GM23338 (cell line): ENCODE measurements at regions not wholly inside any gene's neighbourhood (a gene's known extent, or its start where the extent isn't known, plus 50 kb on each side); places are given as distances from the start of the nearest gene placed in this dataset.

ENCODE experiments used
- ATAC-seq: fragments of 200-7000 bp; cut with Tn5 transposase; 3 replicates; pipeline ENCODE4 v1.9.1; 2020
- DNase-seq: peaks from one replicate; pipeline ENCODE4 v3.0.0-alpha.2; 2015; ENCODE audit warnings: low spot score
- H2AFZ ChIP-seq: fragments of 200-600 bp; sonication (generic); 2 replicates; pipeline ENCODE4 v1.8.0; 2016; ENCODE audit warnings: antibody characterized with exemption, mild to moderate bottlenecking, moderate library complexity
- H3F3A ChIP-seq: fragments of 200-600 bp; sonication (generic); replicated peaks from 2 replicates; pipeline ENCODE4 v1.8.0; 2017; ENCODE audit warnings: antibody characterized with exemption, mixed run types, low read depth
- H3K27ac ChIP-seq: fragments of 200-600 bp; sonication (generic); 2 replicates; pipeline ENCODE4 v1.6.1; 2016; ENCODE audit warnings: low read depth
- H3K27me3 ChIP-seq: fragments of 200-600 bp; sonication (generic); 2 replicates; pipeline ENCODE4 v1.8.0; 2016; ENCODE audit warnings: mild to moderate bottlenecking, mixed run types, moderate library complexity; ENCODE audit not compliant: insufficient read depth
- H3K36me3 ChIP-seq: fragments of 200-600 bp; sonication (generic); 2 replicates; pipeline ENCODE4 v1.8.0; 2016; ENCODE audit warnings: mild to moderate bottlenecking; ENCODE audit not compliant: insufficient read depth
- H3K4me1 ChIP-seq: fragments of 200-600 bp; sonication (generic); 2 replicates; pipeline ENCODE4 v1.8.0; 2016; ENCODE audit warnings: mild to moderate bottlenecking, moderate library complexity; ENCODE audit not compliant: insufficient read depth
- H3K4me2 ChIP-seq: fragments of 200-600 bp; sonication (generic); 2 replicates; pipeline ENCODE4 v1.7.1; 2017; ENCODE audit warnings: mixed run types
- H3K4me3 ChIP-seq: fragments of 200-600 bp; sonication (generic); 2 replicates; pipeline ENCODE4 v1.6.1; 2016; ENCODE audit warnings: mixed run types
- H3K79me2 ChIP-seq: fragments of 200-600 bp; sonication (generic); replicated peaks from 2 replicates; pipeline ENCODE4 v1.8.0; 2017; ENCODE audit warnings: mild to moderate bottlenecking; ENCODE audit not compliant: insufficient read depth
- H3K9me2 ChIP-seq: fragments of 200-600 bp; sonication (generic); 2 replicates; pipeline ENCODE4 v1.8.0; 2017; ENCODE audit not compliant: insufficient read depth
- H4K20me1 ChIP-seq: fragments of 200-600 bp; sonication (generic); replicated peaks from 2 replicates; pipeline ENCODE4 v1.8.0; 2017; ENCODE audit warnings: mild to moderate bottlenecking; ENCODE audit not compliant: insufficient read depth
- H3K27ac Mint-ChIP-seq: 2 replicates; pipeline ENCODE4 v1.8.0; 2020; ENCODE audit warnings: inconsistent platforms, mild to moderate bottlenecking, moderate library complexity, mixed read lengths
- H3K27me3 Mint-ChIP-seq: 3 replicates; pipeline ENCODE4 v1.8.0; 2022; ENCODE audit warnings: low read depth, mild to moderate bottlenecking, moderate library complexity, mixed read lengths, inconsistent platforms; ENCODE audit not compliant: insufficient read depth, poor library complexity
- H3K36me3 Mint-ChIP-seq: 3 replicates; pipeline ENCODE4 v1.8.0; 2021; ENCODE audit warnings: low read depth, mild to moderate bottlenecking, inconsistent platforms, moderate library complexity, mixed read lengths
- H3K4me1 Mint-ChIP-seq: 3 replicates; pipeline ENCODE4 v1.8.0; 2020; ENCODE audit warnings: mild to moderate bottlenecking, inconsistent platforms, mixed read lengths
- H3K4me3 Mint-ChIP-seq: 3 replicates; pipeline ENCODE4 v1.8.0; 2021; ENCODE audit warnings: moderate library complexity, mild to moderate bottlenecking, inconsistent platforms, mixed read lengths
- H3K9me3 Mint-ChIP-seq: 3 replicates; pipeline ENCODE4 v1.8.0; 2020; ENCODE audit warnings: moderate library complexity, mild to moderate bottlenecking, inconsistent platforms, mixed read lengths
- CREB1 ChIP-seq: fragments of 250-450 bp; sonication (Bioruptor Pico); IDR thresholded peaks from 2 replicates; pipeline ENCODE4 v1.5.0; 2020; ENCODE audit warnings: low read depth, mild to moderate bottlenecking, moderate library complexity
- EZH2 ChIP-seq: fragments of 200-600 bp; sonication (generic); IDR thresholded peaks from one replicate; pipeline ENCODE4 v1.8.0; 2017; ENCODE audit warnings: antibody characterized with exemption, mild to moderate bottlenecking, low read depth; ENCODE audit not compliant: unreplicated experiment
- EZH2phosphoT487 ChIP-seq: fragments of 200-600 bp; sonication (generic); IDR thresholded peaks from one replicate; pipeline ENCODE4 v1.8.1; 2018; ENCODE audit warnings: antibody characterized with exemption; ENCODE audit not compliant: unreplicated experiment
- JUNB ChIP-seq: IDR thresholded peaks from one replicate; pipeline ENCODE4 v1.6.1; 2016; ENCODE audit warnings: antibody characterized with exemption; ENCODE audit not compliant: unreplicated experiment
- TF ChIP-seq, protein P1 (sequence below): fragments of 250-450 bp; sonication (Bioruptor Pico); IDR thresholded peaks from 2 replicates; pipeline ENCODE4 v1.5.0; 2020; ENCODE audit warnings: mild to moderate bottlenecking, moderate library complexity

DNA sequence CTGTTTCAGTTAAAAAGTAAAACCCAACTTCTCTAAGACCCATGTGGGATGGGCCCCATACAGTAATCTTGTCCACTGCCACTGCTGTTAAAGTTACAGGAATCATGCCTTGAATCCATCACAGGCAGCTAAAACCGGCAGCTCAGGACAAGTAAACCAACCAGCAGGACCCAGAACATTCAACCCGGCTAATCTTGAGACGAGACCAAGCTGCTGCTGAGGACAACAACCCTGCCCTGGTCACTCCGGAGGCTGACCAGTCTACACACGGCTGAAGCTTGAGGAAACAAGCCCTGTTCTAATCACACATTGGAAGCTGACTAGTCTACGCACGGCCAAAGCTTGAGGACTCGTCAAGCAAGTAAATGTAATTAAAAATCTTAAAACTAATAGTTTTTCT is 105.2 kb upstream of the ZNF492 start (continued):
- TF ChIP-seq, protein P1, sequence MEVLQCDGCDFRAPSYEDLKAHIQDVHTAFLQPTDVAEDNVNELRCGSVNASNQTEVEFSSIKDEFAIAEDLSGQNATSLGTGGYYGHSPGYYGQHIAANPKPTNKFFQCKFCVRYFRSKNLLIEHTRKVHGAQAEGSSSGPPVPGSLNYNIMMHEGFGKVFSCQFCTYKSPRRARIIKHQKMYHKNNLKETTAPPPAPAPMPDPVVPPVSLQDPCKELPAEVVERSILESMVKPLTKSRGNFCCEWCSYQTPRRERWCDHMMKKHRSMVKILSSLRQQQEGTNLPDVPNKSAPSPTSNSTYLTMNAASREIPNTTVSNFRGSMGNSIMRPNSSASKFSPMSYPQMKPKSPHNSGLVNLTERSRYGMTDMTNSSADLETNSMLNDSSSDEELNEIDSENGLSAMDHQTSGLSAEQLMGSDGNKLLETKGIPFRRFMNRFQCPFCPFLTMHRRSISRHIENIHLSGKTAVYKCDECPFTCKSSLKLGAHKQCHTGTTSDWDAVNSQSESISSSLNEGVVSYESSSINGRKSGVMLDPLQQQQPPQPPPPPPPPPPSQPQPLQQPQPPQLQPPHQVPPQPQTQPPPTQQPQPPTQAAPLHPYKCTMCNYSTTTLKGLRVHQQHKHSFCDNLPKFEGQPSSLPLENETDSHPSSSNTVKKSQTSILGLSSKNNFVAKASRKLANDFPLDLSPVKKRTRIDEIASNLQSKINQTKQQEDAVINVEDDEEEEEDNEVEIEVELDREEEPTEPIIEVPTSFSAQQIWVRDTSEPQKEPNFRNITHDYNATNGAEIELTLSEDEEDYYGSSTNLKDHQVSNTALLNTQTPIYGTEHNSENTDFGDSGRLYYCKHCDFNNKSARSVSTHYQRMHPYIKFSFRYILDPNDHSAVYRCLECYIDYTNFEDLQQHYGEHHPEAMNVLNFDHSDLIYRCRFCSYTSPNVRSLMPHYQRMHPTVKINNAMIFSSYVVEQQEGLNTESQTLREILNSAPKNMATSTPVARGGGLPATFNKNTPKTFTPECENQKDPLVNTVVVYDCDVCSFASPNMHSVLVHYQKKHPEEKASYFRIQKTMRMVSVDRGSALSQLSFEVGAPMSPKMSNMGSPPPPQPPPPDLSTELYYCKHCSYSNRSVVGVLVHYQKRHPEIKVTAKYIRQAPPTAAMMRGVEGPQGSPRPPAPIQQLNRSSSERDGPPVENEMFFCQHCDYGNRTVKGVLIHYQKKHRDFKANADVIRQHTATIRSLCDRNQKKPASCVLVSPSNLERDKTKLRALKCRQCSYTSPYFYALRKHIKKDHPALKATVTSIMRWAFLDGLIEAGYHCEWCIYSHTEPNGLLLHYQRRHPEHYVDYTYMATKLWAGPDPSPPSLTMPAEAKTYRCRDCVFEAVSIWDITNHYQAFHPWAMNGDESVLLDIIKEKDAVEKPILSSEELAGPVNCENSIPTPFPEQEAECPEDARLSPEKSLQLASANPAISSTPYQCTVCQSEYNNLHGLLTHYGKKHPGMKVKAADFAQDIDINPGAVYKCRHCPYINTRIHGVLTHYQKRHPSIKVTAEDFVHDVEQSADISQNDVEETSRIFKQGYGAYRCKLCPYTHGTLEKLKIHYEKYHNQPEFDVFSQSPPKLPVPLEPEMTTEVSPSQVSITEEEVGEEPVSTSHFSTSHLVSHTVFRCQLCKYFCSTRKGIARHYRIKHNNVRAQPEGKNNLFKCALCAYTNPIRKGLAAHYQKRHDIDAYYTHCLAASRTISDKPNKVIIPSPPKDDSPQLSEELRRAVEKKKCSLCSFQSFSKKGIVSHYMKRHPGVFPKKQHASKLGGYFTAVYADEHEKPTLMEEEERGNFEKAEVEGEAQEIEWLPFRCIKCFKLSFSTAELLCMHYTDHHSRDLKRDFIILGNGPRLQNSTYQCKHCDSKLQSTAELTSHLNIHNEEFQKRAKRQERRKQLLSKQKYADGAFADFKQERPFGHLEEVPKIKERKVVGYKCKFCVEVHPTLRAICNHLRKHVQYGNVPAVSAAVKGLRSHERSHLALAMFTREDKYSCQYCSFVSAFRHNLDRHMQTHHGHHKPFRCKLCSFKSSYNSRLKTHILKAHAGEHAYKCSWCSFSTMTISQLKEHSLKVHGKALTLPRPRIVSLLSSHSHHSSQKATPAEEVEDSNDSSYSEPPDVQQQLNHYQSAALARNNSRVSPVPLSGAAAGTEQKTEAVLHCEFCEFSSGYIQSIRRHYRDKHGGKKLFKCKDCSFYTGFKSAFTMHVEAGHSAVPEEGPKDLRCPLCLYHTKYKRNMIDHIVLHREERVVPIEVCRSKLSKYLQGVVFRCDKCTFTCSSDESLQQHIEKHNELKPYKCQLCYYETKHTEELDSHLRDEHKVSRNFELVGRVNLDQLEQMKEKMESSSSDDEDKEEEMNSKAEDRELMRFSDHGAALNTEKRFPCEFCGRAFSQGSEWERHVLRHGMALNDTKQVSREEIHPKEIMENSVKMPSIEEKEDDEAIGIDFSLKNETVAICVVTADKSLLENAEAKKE (CRISPR knock-in tag) = no peak
- TF ChIP-seq CREB1 (CRISPR knock-in tag) (no peak), JUNB (no peak)

DNA sequence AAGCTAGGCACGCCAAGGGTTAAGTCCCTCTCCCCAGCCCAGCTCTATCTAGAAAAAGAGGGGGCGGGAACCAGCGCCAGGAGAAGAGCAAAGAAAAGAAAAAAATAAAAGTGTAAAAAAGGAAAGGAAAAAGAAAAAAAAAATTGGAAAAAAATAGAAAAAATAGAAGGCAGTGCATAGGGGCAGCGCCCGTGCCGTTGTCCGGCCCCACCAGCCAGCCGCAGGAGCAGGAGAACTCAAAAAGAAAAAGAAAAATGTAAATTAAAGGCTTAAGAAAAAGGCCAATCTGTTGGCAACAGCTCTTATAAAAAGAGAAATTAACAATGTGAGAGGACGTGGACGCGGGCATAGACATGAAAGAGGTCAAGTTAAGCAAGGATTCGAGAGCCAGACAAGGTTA is 105.4 kb upstream of the ZNF98 start:
- Mint-ChIP-seq H3K4me3 (no peak overlapping the region), H3K9me3 (peaks cover 98% of the 10 kb centered on the region), H3K4me1 (no peaks in the 10 kb centered on the region), H3K36me3 (peaks cover 30% of the 10 kb centered on the region), H3K27me3 (peaks cover 1% of the 10 kb centered on the region), H3K27ac (no peak overlapping the region)
- no peaks in the 10 kb centered on the region for H3K9me2 ChIP-seq
- TF ChIP-seq EZH2 (no peak), EZH2phosphoT487 (no peak)
- no peak overlapping the region for H3K4me2 ChIP-seq
- H3F3A ChIP-seq = no peaks in the 10 kb centered on the region
- no peaks in the 10 kb centered on the region for H3K4me1 ChIP-seq
- DNase-seq (no peak), ATAC-seq (no peak)
- H3K27me3 ChIP-seq = no peaks in the 10 kb centered on the region
- H3K4me3 ChIP-seq = no peak overlapping the region
- H3K79me2 ChIP-seq = no peaks in the 10 kb centered on the region
- no peaks in the 10 kb centered on the region for H4K20me1 ChIP-seq
- H2AFZ ChIP-seq = no peak overlapping the region
- H3K36me3 ChIP-seq = no peaks in the 10 kb centered on the region; the same call in 1 of the 2 replicates
- H3K27ac ChIP-seq = no peak overlapping the region
